Spinal cord (tissue), 9 donors: ENCODE measurements at regions not wholly inside any gene's neighbourhood (a gene's known extent, or its start where the extent isn't known, plus 50 kb on each side); places are given as distances from the start of the nearest gene placed in this dataset.
"Not testable (repeated sequence)": the region's sequence is repeated elsewhere in the genome, so short reads cannot be mapped to it uniquely, and the experiment has no call there.

Source experiments
- DNase-seq, 6 donors: peaks; one replicate each; pipeline versions ENCODE4 v3.0.0 to v3.0.0-alpha.2; 2013 to 2015; ENCODE audit warnings: low spot score in 6 of 6, low read depth in 4 of 6
- H3K27ac ChIP-seq: one replicate; pipeline ENCODE4 v1.5.1; 2013; ENCODE audit warnings: low read depth, low read length, control low read depth
- H3K27me3 ChIP-seq: one replicate; pipeline ENCODE4 v1.6.1; 2013; ENCODE audit warnings: low read length; ENCODE audit not compliant: control insufficient read depth, insufficient read depth
- H3K36me3 ChIP-seq: one replicate; pipeline ENCODE4 v1.6.1; 2013; ENCODE audit warnings: low read length; ENCODE audit not compliant: control insufficient read depth, insufficient read depth
- H3K4me1 ChIP-seq: one replicate; pipeline ENCODE4 v1.6.1; 2013; ENCODE audit warnings: low read length; ENCODE audit not compliant: control insufficient read depth, insufficient read depth
- H3K4me3 ChIP-seq: one replicate; pipeline ENCODE4 v1.5.1; 2013; ENCODE audit warnings: low read depth, low read length, control low read depth
- H3K9me3 ChIP-seq: one replicate; pipeline ENCODE4 v1.6.1; 2013; ENCODE audit warnings: low read length; ENCODE audit not compliant: control insufficient read depth, insufficient read depth
- WGBS: methylation state at CpG from one replicate; pipeline ENCODE4 v1.1.5; 2013; ENCODE audit warnings: missing lambda C conversion rate; ENCODE audit not compliant: insufficient coverage; 5-methylcytosine and 5-hydroxymethylcytosine counted together
- donor health status: healthy.

GRCh38 chr7:109616551-109617069 lies 1046.9 kb downstream of the DNAJB9 start:
- no peaks in the 10 kb centered on the region for H3K9me3 ChIP-seq
- H3K36me3 ChIP-seq: no peaks in the 10 kb centered on the region
- H3K27me3 ChIP-seq: no peaks in the 10 kb centered on the region
- no CpG with 5 or more reads among the region's 3 CpGs for WGBS
- no peaks in the 10 kb centered on the region for H3K4me1 ChIP-seq
- H3K27ac ChIP-seq: no peak overlapping the region
- H3K4me3 ChIP-seq: no peak overlapping the region
- DNase-seq: no peak

GRCh38 chr7:109622320-109622719 lies 1052.6 kb downstream of the DNAJB9 start:
- no peak overlapping the region for H3K27ac ChIP-seq
- no CpG with 5 or more reads among the region's 1 CpG for WGBS
- no peak overlapping the region for H3K4me3 ChIP-seq
- no peaks in the 10 kb centered on the region for H3K4me1 ChIP-seq
- H3K9me3 ChIP-seq: no peaks in the 10 kb centered on the region
- no peak for DNase-seq
- H3K27me3 ChIP-seq: no peaks in the 10 kb centered on the region
- H3K36me3 ChIP-seq: no peaks in the 10 kb centered on the region

- H3K4me1 ChIP-seq: not testable (repeated sequence)
- no CpG with 5 or more reads among the region's 8 CpGs for WGBS
Measured at GRCh38 chr7:109632890-109633289, 1063.2 kb downstream of the DNAJB9 start.

GRCh38 chr7:109635374-109635773 lies 1065.7 kb downstream of the DNAJB9 start:
- Histone ChIP-seq H3K4me1 (no peaks in the 10 kb centered on the region), H3K27ac (no peak overlapping the region), H3K27me3 (no peaks in the 10 kb centered on the region), H3K9me3 (no peaks in the 10 kb centered on the region), H3K4me3 (no peak overlapping the region), H3K36me3 (no peaks in the 10 kb centered on the region)
- DNase-seq: no peak
- no CpG with 5 or more reads among the region's 3 CpGs for WGBS

More at GRCh38 chr7:109632890-109633289, 1063.2 kb downstream of the DNAJB9 start:
- H3K4me3 ChIP-seq, H3K27me3 ChIP-seq, H3K36me3 ChIP-seq, H3K9me3 ChIP-seq, DNase-seq, H3K27ac ChIP-seq: not testable (repeated sequence)

GRCh38 chr7:109637428-109637990 lies 1067.8 kb downstream of the DNAJB9 start:
- WGBS: no CpG with 5 or more reads among the region's 4 CpGs
- H3K36me3 ChIP-seq: no peaks in the 10 kb centered on the region
- no peaks in the 10 kb centered on the region for H3K4me1 ChIP-seq
- H3K4me3 ChIP-seq: no peak overlapping the region
- H3K27me3 ChIP-seq: no peaks in the 10 kb centered on the region
- H3K9me3 ChIP-seq: no peaks in the 10 kb centered on the region
- no peak overlapping the region for H3K27ac ChIP-seq
- no peak for DNase-seq

- H3K36me3 ChIP-seq: no peaks in the 10 kb centered on the region
- H3K27me3 ChIP-seq: no peaks in the 10 kb centered on the region
- DNase-seq: no peak
- H3K9me3 ChIP-seq: no peaks in the 10 kb centered on the region
- H3K27ac ChIP-seq: no peak overlapping the region
- no peaks in the 10 kb centered on the region for H3K4me1 ChIP-seq
- H3K4me3 ChIP-seq: no peak overlapping the region
- WGBS: no CpG with 5 or more reads among the region's 2 CpGs
Measured at GRCh38 chr7:109638321-109638720, 1068.6 kb downstream of the DNAJB9 start.

GRCh38 chr7:109639561-109639960 lies 1069.9 kb downstream of the DNAJB9 start:
- H3K27me3 ChIP-seq: no peaks in the 10 kb centered on the region
- H3K36me3 ChIP-seq: no peaks in the 10 kb centered on the region
- no peak for DNase-seq
- H3K4me3 ChIP-seq: no peak overlapping the region
- no peaks in the 10 kb centered on the region for H3K9me3 ChIP-seq
- no peak overlapping the region for H3K27ac ChIP-seq
- H3K4me1 ChIP-seq: no peaks in the 10 kb centered on the region

- Histone ChIP-seq H3K4me1 (no peaks in the 10 kb centered on the region), H3K27ac (no peak overlapping the region), H3K27me3 (no peaks in the 10 kb centered on the region), H3K36me3 (no peaks in the 10 kb centered on the region), H3K9me3 (no peaks in the 10 kb centered on the region), H3K4me3 (no peak overlapping the region)
- no peak for DNase-seq
- WGBS: 88% methylated on average over 4 of the region's 7 CpGs
Measured at GRCh38 chr7:109641445-109641844, 1071.8 kb downstream of the DNAJB9 start.

- H3K9me3 ChIP-seq: no peaks in the 10 kb centered on the region
- DNase-seq: no peak
- 93% methylated on average over 6 of the region's 7 CpGs for WGBS
- no peaks in the 10 kb centered on the region for H3K27me3 ChIP-seq
- H3K27ac ChIP-seq: no peak overlapping the region
- H3K36me3 ChIP-seq: no peaks in the 10 kb centered on the region
- no peak overlapping the region for H3K4me3 ChIP-seq
- H3K4me1 ChIP-seq: no peaks in the 10 kb centered on the region
Measured at GRCh38 chr7:109646124-109646523, 1076.5 kb downstream of the DNAJB9 start.

GRCh38 chr7:109646594-109646993 lies 1076.9 kb downstream of the DNAJB9 start:
- WGBS: 87% methylated on average over 3 of the region's 5 CpGs
- not testable (repeated sequence) for DNase-seq, H3K4me3 ChIP-seq, H3K36me3 ChIP-seq, H3K27ac ChIP-seq, H3K9me3 ChIP-seq, H3K27me3 ChIP-seq, H3K4me1 ChIP-seq
